GM12891 (cell line): ENCODE measurements at regions not wholly inside any gene's neighbourhood (a gene's known extent, or its start where the extent isn't known, plus 50 kb on each side); places are given as distances from the start of the nearest gene placed in this dataset.

Source experiments
- DNase-seq: peaks from one replicate; pipeline ENCODE4 v3.0.0; 2011; ENCODE audit warnings: low spot score; ENCODE audit not compliant: insufficient read length
- FAIRE-seq: peaks from 2 replicates; lab custom pipeline; 2011; peaks lifted over from hg19 to GRCh38; lab: Jason Lieb, UNC
- PAX5 ChIP-seq: IDR thresholded peaks from 2 replicates; pipeline ENCODE4 v1.6.1; 2011; ENCODE audit warnings: low read length, moderate library complexity, mild to moderate bottlenecking; ENCODE audit not compliant: insufficient read depth, severe bottlenecking
- POLR2A ChIP-seq: IDR thresholded peaks from 2 replicates; pipeline ENCODE4 v1.6.1; 2011; ENCODE audit warnings: low read depth, low read length, control low read depth
- POLR2AphosphoS5 ChIP-seq: IDR thresholded peaks from 2 replicates; pipeline ENCODE4 v1.6.1; 2011; ENCODE audit warnings: low read depth, low read length, control low read depth
- POU2F2 ChIP-seq: IDR thresholded peaks from 2 replicates; pipeline ENCODE4 v1.6.1; 2011; ENCODE audit warnings: low read depth, mild to moderate bottlenecking, control low read depth, low read length, moderate library complexity
- SPI1 ChIP-seq: IDR thresholded peaks from 2 replicates; pipeline ENCODE4 v1.6.1; 2011; ENCODE audit warnings: low read depth, low read length, control low read depth
- TAF1 ChIP-seq: IDR thresholded peaks from 2 replicates; pipeline ENCODE4 v1.6.1; 2011; ENCODE audit warnings: low read depth, low read length, control low read depth

DNA sequence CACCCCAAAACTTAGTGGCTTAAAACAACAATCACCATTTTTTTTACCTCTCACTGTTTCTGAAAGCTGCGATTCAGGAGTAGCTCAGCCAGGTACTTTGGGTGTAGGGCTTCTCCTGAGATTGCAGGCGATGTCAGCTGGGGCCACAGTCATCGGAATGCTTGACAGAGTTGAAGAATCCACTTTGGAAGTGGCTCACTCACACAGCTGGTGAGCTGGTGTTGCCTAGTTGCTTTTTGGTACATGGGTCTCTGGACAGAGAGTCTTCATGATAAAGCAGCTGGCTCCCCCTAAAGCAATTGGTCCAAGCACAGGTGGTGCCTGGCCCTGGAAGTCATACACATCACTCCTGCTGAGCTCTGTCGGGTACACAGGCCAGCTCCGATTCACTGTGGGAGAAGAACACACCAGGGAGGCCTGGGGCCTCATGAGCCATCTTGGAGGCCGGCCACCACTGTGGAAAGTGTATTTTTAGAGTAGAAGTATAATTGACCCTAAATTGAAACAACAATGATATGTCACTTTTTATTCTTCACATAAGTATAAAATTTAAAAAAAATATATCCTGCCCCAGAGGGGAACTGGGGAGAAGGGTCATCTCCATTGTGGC lies 75.2 kb upstream of the GALNT2 start:
- no peak for TF ChIP-seq SPI1
- DNase-seq = no peak
- no peak for FAIRE-seq

DNA sequence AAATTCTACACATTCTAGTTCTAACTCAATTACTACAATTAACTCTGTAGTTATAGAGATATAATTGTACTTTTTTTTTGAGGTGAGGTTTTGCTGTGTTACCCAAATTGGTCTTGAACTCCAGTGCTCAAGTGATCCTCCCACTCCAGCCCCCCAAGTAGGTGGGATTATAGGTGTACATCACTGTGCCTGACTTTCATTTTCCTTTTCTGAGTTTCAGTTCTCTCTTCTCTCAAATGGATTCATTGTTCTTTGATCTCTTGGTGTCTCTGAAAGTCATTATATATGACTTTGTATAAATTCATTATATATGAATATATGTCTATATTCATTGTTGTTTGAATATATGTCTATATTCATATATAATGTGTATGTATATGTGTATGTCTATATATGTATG lies 74.0 kb upstream of the GALNT2 start:
- peak; percentile 88 for TF ChIP-seq SPI1
- no peak for TF ChIP-seq TAF1
- DNase-seq = no peak
- no peak for FAIRE-seq

DNA sequence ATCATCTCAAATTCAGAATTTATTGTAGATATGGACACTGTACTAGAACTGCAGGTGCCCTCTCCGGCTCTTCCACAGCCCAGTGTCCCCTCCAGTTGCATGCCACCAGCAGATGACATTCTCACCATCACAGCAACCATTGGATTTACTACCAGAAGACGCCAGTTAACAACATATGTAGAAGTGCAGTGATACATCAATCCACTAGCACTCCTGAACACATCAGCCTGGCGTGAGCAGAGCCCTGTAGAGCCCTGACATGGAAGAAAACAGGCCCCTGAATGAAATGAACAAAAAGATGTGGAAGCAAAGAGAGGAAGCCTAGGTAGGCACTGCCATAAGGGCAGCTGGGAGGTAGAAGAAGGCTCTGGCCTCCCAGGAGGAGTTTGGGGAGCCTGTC lies 73.1 kb upstream of the GALNT2 start:
- TF ChIP-seq PAX5 (no peak), SPI1 (no peak), POU2F2 (no peak), POLR2AphosphoS5 (no peak), POLR2A (no peak), TAF1 (no peak)
- no peak for DNase-seq
- no peak for FAIRE-seq

DNA sequence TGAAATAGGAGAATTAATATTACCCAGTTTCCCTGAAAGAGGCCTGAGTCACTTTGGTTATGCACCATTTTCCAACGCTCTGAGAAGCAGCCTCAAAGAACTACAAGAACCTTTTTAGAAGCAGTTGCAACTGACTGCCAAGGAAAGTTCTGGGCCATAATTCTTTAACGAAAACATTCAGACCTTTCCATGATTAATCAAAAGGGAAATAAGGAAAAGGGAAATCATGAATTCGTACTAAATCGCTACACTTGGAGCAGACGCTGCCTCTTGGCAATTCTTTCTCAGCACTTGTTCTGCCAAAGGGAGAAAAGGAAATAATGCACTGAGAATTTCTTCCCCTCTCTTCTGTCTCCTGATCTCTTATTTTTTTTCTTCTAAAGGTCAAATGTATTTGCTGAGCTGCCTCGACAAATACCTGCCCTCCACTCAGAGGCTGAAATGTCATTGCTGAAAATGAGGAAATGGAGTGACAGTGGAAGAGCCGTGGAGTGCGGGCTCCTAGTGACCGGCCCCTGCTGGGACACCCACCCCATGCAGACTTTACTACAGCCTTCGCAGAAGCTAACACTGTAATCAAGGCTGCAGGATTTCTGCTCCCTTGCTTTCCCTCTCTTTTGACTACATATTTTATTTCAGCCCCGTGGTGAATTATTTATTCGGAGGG lies 67.9 kb upstream of the GALNT2 start:
- FAIRE-seq = no peak
- DNase-seq = no peak
- no peak for TF ChIP-seq POLR2AphosphoS5
- no peak for TF ChIP-seq TAF1
- no peak for TF ChIP-seq POLR2A
- no peak for TF ChIP-seq POU2F2

DNA sequence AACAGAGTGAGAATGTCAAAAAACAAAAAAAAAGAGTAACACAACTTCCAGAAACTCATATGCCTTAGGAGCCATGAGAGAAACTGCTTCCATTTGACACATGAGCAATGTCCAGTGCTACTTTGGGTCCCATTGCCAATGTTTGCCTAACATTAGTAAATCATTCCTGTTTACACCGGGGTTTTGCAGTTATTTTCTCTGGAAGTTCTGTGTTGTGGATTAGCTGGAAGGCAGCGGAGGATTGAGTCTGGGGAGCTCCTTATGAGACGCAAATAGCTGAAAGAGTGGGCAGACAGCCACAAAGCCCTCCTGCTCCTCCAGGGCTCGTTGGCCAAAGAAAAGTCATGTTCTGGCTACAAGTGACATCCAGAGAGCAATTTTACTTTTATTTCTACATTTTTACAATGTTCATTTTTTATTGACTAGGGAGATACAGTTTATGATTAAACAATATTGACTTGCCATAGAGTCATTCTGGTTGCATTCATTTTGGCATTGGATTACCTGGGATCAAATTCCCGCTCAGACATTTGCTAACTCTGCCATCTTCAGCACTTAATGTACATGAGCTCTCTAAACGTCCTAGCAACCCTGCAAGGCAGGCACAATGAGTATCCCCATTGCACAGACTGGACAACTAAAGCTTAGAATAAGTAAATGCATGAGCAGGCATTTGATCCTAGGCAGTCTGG lies 66.4 kb upstream of the GALNT2 start:
- TF ChIP-seq POLR2AphosphoS5 (no peak), PAX5 (no peak), POU2F2 (no peak), TAF1 (no peak), SPI1 (no peak)
- no peak for DNase-seq
- no peak for FAIRE-seq

DNA sequence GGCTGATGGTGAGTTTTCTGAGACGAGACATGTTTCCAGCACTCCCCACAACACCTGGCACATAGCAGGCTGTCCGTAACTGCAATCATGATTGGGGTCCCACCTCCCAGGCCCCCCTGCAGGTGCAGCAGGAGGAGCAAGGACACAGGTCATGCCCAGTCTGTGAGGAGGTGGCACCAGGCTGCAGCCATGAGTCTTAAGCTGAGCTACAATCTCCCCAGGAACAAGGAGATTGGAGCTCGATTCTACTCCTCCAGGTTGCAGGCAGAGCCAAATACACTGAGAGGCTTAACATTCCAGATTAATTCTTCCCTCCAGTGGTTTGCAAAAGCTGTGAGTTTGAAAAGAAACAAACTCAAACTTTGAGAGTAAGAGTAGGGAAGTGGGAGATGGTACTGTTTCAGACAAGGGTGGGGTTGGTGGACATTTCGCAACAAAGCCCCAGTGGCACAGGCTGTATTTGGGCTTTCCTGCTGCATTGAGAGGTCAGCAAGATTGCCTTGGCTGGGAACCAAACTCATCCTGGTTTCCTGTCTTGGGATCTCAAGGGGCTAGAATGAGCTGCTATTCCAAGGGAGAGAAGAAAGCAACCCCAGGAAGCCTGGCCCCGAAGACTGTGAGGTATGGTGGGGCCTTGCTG lies 64.8 kb upstream of the GALNT2 start:
- FAIRE-seq (no peak), DNase-seq (no peak)
- TF ChIP-seq PAX5 (no peak), POU2F2 (no peak), POLR2AphosphoS5 (no peak), SPI1 (no peak), POLR2A (no peak), TAF1 (no peak)

DNA sequence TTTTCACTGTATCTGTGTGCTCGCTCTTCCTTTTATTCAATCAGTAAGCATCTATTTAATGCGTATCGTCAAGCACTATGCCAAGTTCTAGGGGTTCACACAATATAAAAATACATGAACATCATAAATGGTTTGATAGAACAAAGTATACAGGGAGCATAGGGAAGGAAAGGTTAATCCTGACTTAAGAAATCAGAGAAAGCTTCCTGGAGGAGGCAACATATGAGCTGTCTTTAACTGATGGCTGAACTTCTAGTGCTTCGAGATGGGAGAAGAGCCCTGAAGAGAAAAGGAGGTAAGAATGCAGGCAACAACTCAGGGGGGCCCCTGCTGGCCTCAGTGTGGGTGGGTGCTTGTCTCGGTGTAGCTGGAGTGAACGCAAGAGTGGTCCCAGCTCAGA lies 63.6 kb upstream of the GALNT2 start:
- DNase-seq (no peak), FAIRE-seq (no peak)
- TF ChIP-seq POLR2AphosphoS5 = no peak
- TF ChIP-seq PAX5 = no peak
- no peak for TF ChIP-seq SPI1
- no peak for TF ChIP-seq POLR2A
- no peak for TF ChIP-seq POU2F2

DNA sequence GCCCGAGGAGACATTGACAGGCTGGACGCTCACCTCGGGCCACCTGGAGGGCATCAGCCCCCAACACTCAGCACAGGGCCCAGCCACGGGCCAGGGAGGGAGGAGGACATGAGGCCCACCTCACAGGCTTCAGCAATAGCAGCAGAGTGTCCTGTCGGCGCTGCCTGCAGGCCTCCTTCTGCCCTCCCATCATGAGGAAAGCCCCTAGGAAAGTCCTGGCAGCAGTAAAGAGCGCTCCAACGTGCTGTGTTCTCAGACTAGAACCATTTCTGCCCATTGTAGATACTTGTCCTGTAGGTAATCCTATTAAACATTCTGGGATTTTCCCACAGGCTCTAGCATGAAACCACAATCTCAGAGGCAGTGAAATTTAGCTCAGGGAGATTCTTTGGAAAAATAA lies 62.0 kb upstream of the GALNT2 start:
- FAIRE-seq = no peak

DNA sequence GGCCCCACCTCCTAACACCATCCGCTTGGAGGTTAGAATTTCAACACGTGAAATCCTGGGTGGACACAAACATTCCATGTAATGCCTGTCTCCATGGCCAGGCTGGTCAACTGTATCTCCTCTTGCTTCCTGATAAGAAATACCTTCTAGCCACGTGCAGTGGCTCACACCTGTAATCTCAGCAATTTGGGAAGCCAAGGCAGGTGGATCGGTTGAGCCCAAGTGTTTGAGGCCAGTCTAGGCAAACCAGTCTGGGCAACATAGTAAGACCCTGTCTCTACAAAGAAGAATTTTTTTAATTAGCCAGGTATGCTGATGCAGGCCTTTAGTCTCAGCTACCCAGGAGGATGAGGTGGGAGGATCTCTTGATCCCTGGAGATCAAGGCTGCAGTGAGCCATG lies 58.3 kb upstream of the GALNT2 start:
- no peak for DNase-seq
- TF ChIP-seq POLR2AphosphoS5 (no peak), PAX5 (no peak), SPI1 (no peak), TAF1 (no peak), POLR2A (no peak), POU2F2 (no peak)
- FAIRE-seq = no peak

More for the DNA sequence above, 62.0 kb upstream of the GALNT2 start:
- TF ChIP-seq TAF1 = no peak
- no peak for TF ChIP-seq SPI1
- no peak for TF ChIP-seq PAX5
- TF ChIP-seq POLR2A = no peak
- TF ChIP-seq POLR2AphosphoS5 = no peak
- no peak for TF ChIP-seq POU2F2
- DNase-seq = no peak
